Tibial nerve (tissue), 3 donors: ENCODE measurements at regions not wholly inside any gene's neighbourhood (a gene's known extent, or its start where the extent isn't known, plus 50 kb on each side); places are given as distances from the start of the nearest gene placed in this dataset.

Source experiments
- POLR2A ChIP-seq, 2 donors: fragments of 450-650 bp; IDR thresholded peaks; one replicate each; pipeline ENCODE4 v1.6.1; 2017; ENCODE audit warnings: antibody characterized with exemption in 2 of 2, mild to moderate bottlenecking in 2 of 2, moderate library complexity in 2 of 2
- TF ChIP-seq, protein P1 (sequence below), 5 experiments: fragments of 200-600 bp in 3 of 5; fragments of 450-650 bp in 2 of 5; sonication (generic) in 3 of 5; IDR thresholded peaks; one replicate each; pipeline ENCODE4 v1.5.1; 2016 to 2019; ENCODE audit warnings: antibody characterized with exemption in 5 of 5, mild to moderate bottlenecking in 3 of 5, moderate library complexity in 2 of 5

- TF ChIP-seq POLR2A (IDR thresholded peaks at IDR 0.05), result no peak
- TF ChIP-seq, protein P1, sequence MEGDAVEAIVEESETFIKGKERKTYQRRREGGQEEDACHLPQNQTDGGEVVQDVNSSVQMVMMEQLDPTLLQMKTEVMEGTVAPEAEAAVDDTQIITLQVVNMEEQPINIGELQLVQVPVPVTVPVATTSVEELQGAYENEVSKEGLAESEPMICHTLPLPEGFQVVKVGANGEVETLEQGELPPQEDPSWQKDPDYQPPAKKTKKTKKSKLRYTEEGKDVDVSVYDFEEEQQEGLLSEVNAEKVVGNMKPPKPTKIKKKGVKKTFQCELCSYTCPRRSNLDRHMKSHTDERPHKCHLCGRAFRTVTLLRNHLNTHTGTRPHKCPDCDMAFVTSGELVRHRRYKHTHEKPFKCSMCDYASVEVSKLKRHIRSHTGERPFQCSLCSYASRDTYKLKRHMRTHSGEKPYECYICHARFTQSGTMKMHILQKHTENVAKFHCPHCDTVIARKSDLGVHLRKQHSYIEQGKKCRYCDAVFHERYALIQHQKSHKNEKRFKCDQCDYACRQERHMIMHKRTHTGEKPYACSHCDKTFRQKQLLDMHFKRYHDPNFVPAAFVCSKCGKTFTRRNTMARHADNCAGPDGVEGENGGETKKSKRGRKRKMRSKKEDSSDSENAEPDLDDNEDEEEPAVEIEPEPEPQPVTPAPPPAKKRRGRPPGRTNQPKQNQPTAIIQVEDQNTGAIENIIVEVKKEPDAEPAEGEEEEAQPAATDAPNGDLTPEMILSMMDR (IDR thresholded peaks at IDR 0.05), result no peak
Observed at GRCh38 chr4:164301430-164301829, 452.5 kb upstream of the SMIM31 start.
